NCI-H1694 (cell line): ENCODE measurements at regions not wholly inside any gene's neighbourhood (a gene's known extent, or its start where the extent isn't known, plus 50 kb on each side); places are given as distances from the start of the nearest gene placed in this dataset.
"Not testable (repeated sequence)": the region's sequence is repeated elsewhere in the genome, so short reads cannot be mapped to it uniquely, and the experiment has no call there.

ENCODE experiments used
- DNase-seq: peaks from one replicate; lab custom pipeline; 2025; lab: John Stamatoyannopoulos, UW

- DNase-seq = no peak
Observed at GRCh38 chr17:71634376-71634775, 486.4 kb upstream of the SOX9 start.

GRCh38 chr17:71635187-71635586 lies 485.6 kb upstream of the SOX9 start:
- no peak for DNase-seq

- DNase-seq = no peak
Observed at GRCh38 chr17:71636644-71637043, 484.2 kb upstream of the SOX9 start.

GRCh38 chr17:71638668-71639067 lies 482.2 kb upstream of the SOX9 start:
- DNase-seq = no peak

- DNase-seq = no peak
Observed at GRCh38 chr17:71639865-71640264, 481.0 kb upstream of the SOX9 start.

- DNase-seq = not testable (repeated sequence)
Observed at GRCh38 chr17:71646890-71647289, 473.9 kb upstream of the SOX9 start.

- DNase-seq = not testable (repeated sequence)
Observed at GRCh38 chr17:71648342-71648741, 472.5 kb upstream of the SOX9 start.

- DNase-seq = no peak
Observed at GRCh38 chr17:71649941-71650350, 470.9 kb upstream of the SOX9 start.

- no peak for DNase-seq
Observed at GRCh38 chr17:71655542-71655941, 465.3 kb upstream of the SOX9 start.

- DNase-seq = no peak
Observed at GRCh38 chr17:71656964-71657858, 463.6 kb upstream of the SOX9 start.

- DNase-seq = no peak
Observed at GRCh38 chr17:71658996-71659395, 461.8 kb upstream of the SOX9 start.

GRCh38 chr17:71664861-71665260 lies 456.0 kb upstream of the SOX9 start:
- no peak for DNase-seq

GRCh38 chr17:71666047-71666446 lies 454.8 kb upstream of the SOX9 start:
- DNase-seq = no peak

- no peak for DNase-seq
Observed at GRCh38 chr17:71667661-71668060, 453.2 kb upstream of the SOX9 start.

- no peak for DNase-seq
Observed at GRCh38 chr17:71668807-71669206, 452.0 kb upstream of the SOX9 start.

GRCh38 chr17:71677439-71677838 lies 443.4 kb upstream of the SOX9 start:
- DNase-seq = no peak

GRCh38 chr17:71679832-71680231 lies 441.0 kb upstream of the SOX9 start:
- DNase-seq = no peak

- DNase-seq = no peak
Observed at GRCh38 chr17:71681427-71682173, 439.2 kb upstream of the SOX9 start.

- no peak for DNase-seq
Observed at GRCh38 chr17:71682174-71682494, 438.7 kb upstream of the SOX9 start.

- no peak for DNase-seq
Observed at GRCh38 chr17:71689782-71690181, 431.0 kb upstream of the SOX9 start.

- DNase-seq = no peak
Observed at GRCh38 chr17:71699907-71700306, 420.9 kb upstream of the SOX9 start.

- DNase-seq = no peak
Observed at GRCh38 chr17:71703701-71704100, 417.1 kb upstream of the SOX9 start.

- DNase-seq = no peak
Observed at GRCh38 chr17:71709271-71709890, 411.4 kb upstream of the SOX9 start.
